Epithelial cell of prostate (primary cell): ENCODE measurements at regions not wholly inside any gene's neighbourhood (a gene's known extent, or its start where the extent isn't known, plus 50 kb on each side); places are given as distances from the start of the nearest gene placed in this dataset.

Source experiments
- DNase-seq: peaks from one replicate; pipeline ENCODE4 v3.0.0-alpha.2; 2011; ENCODE audit warnings: low read depth, low spot score
- H3K27ac ChIP-seq: fragments of 450-650 bp; 2 replicates; pipeline ENCODE4 v1.5.1; 2017; ENCODE audit warnings: mild to moderate bottlenecking

- H3K27ac ChIP-seq = no peak overlapping the region
- peak; percentile 63 for DNase-seq
Measured at GRCh38 chr11:28539239-28540030, 431.2 kb downstream of the METTL15 start.

- DNase-seq = no peak
- peak overlapping the region; percentile 71 for H3K27ac ChIP-seq
Measured at GRCh38 chr11:28537822-28538221, 429.6 kb downstream of the METTL15 start.

DNA sequence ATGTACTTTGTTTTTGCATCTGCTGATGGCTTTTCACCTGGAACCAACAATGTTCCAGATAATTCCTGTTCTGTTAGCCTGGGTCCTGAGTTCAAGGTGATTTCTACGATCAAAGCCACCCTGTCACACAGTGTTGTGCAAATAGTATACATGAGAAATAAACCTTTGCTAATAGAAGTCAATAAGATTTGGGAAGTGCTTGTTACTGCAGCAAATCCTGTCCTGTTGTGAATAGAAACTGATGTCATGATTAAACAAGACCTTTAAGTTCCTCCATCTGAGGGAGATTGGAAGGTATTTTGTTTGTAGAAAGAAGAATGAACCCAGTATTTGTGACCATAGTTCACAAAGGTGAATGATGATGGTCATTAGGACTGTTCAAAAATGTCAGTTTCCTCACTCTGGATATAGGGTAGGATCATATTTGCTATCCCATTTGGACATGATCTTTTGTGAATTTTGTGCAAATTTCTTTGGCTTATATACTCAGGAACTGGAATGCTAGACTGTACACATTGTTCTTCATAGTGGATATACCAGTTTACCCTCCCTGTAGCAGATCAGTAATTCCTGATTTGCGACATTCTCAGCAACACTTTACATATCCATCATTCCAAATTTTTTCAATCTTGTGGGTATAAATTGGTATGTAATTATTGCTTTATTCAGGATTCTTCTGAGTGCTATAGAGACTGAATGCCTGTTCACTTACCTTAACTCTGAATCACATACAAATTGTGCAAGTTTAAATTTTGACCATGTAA is 428.5 kb downstream of the METTL15 start:
- peak; percentile 16 for DNase-seq
- H3K27ac ChIP-seq = peak overlapping the region; percentile 71

GRCh38 chr11:28535677-28536076 is 427.5 kb downstream of the METTL15 start:
- peak; percentile 37 for DNase-seq
- H3K27ac ChIP-seq = peak overlapping the region; percentile 71

GRCh38 chr11:28529540-28530410 is 421.6 kb downstream of the METTL15 start:
- no peak overlapping the region for H3K27ac ChIP-seq
- DNase-seq = no peak

DNA sequence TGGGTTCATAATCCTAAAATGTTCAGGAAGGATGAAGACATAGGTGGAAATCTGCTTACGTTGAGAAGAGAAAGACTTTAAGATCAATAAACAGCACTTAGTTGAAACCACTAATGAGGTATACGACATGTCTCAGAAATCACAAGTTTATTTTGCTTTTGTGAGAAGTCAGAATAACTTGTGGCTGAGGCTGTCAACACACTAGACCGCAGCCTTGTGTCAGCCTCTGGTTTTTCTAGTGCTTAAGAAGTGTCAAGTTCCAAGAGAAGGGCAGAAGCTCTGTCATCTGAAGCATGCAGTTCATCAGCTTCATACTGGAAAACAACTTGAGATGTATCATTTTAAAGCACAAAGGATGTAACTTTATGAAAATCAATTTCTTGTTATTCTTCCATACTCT is 420.9 kb downstream of the METTL15 start:
- H3K27ac ChIP-seq = no peak overlapping the region
- no peak for DNase-seq

GRCh38 chr11:28528217-28528616 is 420.0 kb downstream of the METTL15 start:
- no peak overlapping the region for H3K27ac ChIP-seq
- no peak for DNase-seq

- H3K27ac ChIP-seq = no peak overlapping the region
- DNase-seq = no peak
Measured at GRCh38 chr11:28526406-28526751, 418.2 kb downstream of the METTL15 start.

GRCh38 chr11:28525636-28526405 is 417.6 kb downstream of the METTL15 start:
- DNase-seq = no peak

GRCh38 chr11:28524098-28524497 is 415.9 kb downstream of the METTL15 start:
- DNase-seq = no peak

More at GRCh38 chr11:28525636-28526405, 417.6 kb downstream of the METTL15 start:
- no peak overlapping the region for H3K27ac ChIP-seq

GRCh38 chr11:28521075-28521474 is 412.9 kb downstream of the METTL15 start:
- no peak overlapping the region for H3K27ac ChIP-seq
- no peak for DNase-seq

More at GRCh38 chr11:28524098-28524497, 415.9 kb downstream of the METTL15 start:
- no peak overlapping the region for H3K27ac ChIP-seq

GRCh38 chr11:28520291-28520690 is 412.1 kb downstream of the METTL15 start:
- DNase-seq = no peak
- no peak overlapping the region for H3K27ac ChIP-seq

- no peak overlapping the region for H3K27ac ChIP-seq
- no peak for DNase-seq
Measured at GRCh38 chr11:28518825-28519224, 410.6 kb downstream of the METTL15 start.

DNA sequence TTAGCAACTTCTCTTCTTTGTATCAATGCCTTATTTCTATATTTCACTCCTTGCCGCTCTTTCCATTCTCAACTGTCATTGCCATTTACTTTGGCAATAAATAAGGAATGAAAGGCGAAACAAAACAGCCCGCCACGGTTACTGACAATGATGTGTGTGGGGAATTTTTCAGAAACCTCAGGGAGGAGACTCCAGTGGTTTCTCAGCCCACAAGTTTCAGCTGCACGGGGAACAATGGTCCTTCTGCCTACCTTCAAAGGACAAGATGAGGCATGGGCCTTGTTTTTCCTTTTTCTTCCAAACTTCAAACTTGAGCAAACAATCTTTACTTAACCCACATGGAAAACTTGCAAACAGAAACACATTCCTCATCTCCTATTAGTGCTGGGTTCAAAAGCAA is 409.4 kb downstream of the METTL15 start:
- H3K27ac ChIP-seq = no peak overlapping the region
- DNase-seq = no peak

GRCh38 chr11:28514391-28514790 is 406.2 kb downstream of the METTL15 start:
- H3K27ac ChIP-seq = no peak overlapping the region
- DNase-seq = no peak

GRCh38 chr11:28512143-28512756 is 404.1 kb downstream of the METTL15 start:
- no peak overlapping the region for H3K27ac ChIP-seq
- DNase-seq = no peak

- DNase-seq = no peak
Measured at GRCh38 chr11:28505232-28505631, 397.0 kb downstream of the METTL15 start.

DNA sequence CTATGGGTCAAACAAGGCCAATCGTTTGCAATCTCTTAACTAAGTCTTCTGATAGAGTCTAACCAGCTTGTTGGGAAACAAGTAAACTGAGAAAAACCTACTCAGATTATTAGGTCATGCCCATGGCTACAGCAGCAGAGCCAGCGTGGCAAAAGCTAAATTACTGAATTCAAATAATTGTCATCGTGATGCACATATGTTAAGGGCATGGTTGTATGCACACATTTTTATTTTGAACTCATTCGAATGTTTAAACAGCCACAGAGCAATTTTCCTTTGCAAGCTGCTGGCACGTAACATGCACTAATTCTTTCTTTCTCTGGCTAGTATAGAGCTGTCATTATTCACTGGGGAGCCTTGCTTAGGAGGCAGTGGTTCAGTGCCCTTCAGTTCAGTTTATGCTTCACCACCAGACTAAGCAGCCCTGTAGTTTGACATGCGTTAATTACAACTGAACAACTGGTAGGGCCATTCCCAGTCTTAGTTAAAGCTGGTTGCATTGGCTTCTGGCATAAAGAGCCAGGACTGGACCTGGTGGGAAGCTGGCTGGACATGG is 396.4 kb downstream of the METTL15 start:
- peak overlapping the region; percentile 35 for H3K27ac ChIP-seq
- DNase-seq = no peak

More at GRCh38 chr11:28505232-28505631, 397.0 kb downstream of the METTL15 start:
- H3K27ac ChIP-seq = peak overlapping the region; percentile 35

DNA sequence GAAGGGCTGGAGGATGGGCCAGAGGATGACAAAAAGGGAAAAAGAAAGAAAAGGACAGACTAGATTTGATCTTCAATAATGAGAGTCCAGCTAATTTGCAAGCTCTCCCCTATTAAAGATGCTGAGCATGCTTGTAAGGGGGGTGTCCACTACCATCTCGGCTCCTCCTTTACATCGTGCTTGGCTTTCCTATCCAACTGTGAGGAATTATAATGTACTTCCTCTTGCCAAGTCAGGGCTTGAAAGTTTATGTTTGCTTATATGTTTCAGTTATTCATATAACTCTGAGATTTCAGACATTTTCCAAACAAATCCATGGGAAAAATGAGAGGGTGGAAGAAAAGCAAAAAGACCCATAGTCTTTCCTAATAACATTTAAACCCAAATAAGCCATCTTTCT is 387.1 kb downstream of the METTL15 start:
- DNase-seq = no peak

More for the DNA sequence above, 387.1 kb downstream of the METTL15 start:
- no peak overlapping the region for H3K27ac ChIP-seq
